ENCODE measurements at regions not wholly inside any gene's neighbourhood (a gene's known extent, or its start where the extent isn't known, plus 50 kb on each side); places are given as distances from the start of the nearest gene placed in this dataset.

GRCh38 chr2:150676747-150677383 is 189.4 kb upstream of the RND3 start:
- ATAC-seq, result no peak
- no peak for TF ChIP-seq ESRRG (CRISPR knock-in tag; IDR thresholded peaks at IDR 0.05)
- no peak for TF ChIP-seq GLIS3 (CRISPR knock-in tag; IDR thresholded peaks at IDR 0.05)
- no peak for TF ChIP-seq PPARA (CRISPR knock-in tag; IDR thresholded peaks at IDR 0.05; ENCODE audit: borderline replicate concordance)
- TF ChIP-seq ARNTL (CRISPR knock-in tag; IDR thresholded peaks at IDR 0.05; ENCODE audit: borderline replicate concordance, low read depth), result no peak
- TF ChIP-seq, protein P1, sequence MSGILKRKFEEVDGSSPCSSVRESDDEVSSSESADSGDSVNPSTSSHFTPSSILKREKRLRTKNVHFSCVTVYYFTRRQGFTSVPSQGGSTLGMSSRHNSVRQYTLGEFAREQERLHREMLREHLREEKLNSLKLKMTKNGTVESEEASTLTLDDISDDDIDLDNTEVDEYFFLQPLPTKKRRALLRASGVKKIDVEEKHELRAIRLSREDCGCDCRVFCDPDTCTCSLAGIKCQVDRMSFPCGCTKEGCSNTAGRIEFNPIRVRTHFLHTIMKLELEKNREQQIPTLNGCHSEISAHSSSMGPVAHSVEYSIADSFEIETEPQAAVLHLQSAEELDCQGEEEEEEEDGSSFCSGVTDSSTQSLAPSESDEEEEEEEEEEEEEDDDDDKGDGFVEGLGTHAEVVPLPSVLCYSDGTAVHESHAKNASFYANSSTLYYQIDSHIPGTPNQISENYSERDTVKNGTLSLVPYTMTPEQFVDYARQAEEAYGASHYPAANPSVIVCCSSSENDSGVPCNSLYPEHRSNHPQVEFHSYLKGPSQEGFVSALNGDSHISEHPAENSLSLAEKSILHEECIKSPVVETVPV (CRISPR knock-in tag; IDR thresholded peaks at IDR 0.05), result no peak
- no peak for TF ChIP-seq TCF4 (CRISPR knock-in tag; IDR thresholded peaks at IDR 0.05; ENCODE audit: borderline replicate concordance)
- TF ChIP-seq SNAI2 (CRISPR knock-in tag; IDR thresholded peaks at IDR 0.05), result no peak
- TF ChIP-seq, protein P2, sequence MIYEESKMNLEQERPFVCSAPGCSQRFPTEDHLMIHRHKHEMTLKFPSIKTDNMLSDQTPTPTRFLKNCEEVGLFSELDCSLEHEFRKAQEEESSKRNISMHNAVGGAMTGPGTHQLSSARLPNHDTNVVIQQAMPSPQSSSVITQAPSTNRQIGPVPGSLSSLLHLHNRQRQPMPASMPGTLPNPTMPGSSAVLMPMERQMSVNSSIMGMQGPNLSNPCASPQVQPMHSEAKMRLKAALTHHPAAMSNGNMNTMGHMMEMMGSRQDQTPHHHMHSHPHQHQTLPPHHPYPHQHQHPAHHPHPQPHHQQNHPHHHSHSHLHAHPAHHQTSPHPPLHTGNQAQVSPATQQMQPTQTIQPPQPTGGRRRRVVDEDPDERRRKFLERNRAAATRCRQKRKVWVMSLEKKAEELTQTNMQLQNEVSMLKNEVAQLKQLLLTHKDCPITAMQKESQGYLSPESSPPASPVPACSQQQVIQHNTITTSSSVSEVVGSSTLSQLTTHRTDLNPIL (CRISPR knock-in tag; IDR thresholded peaks at IDR 0.05; ENCODE audit: low read depth), result no peak
- TF ChIP-seq BACH2 (CRISPR knock-in tag; IDR thresholded peaks at IDR 0.05; ENCODE audit: borderline replicate concordance), result no peak
- TF ChIP-seq ISL1 (CRISPR knock-in tag; IDR thresholded peaks at IDR 0.05), result no peak
- TF ChIP-seq TOX (CRISPR knock-in tag; IDR thresholded peaks at IDR 0.05; ENCODE audit: borderline replicate concordance), result no peak
- TF ChIP-seq ZNF8 (CRISPR knock-in tag; IDR thresholded peaks at IDR 0.05), result no peak
- TF ChIP-seq ZFP3 (CRISPR knock-in tag; IDR thresholded peaks at IDR 0.05), result no peak
- no peak for TF ChIP-seq ZNF565 (CRISPR knock-in tag; conservative IDR thresholded peaks at IDR 0.05; ENCODE audit: low read depth)
- no peak for TF ChIP-seq CSDC2 (CRISPR knock-in tag; IDR thresholded peaks at IDR 0.05)
- no peak for TF ChIP-seq OSR1 (CRISPR knock-in tag; IDR thresholded peaks at IDR 0.05)
- TF ChIP-seq RARB (CRISPR knock-in tag; IDR thresholded peaks at IDR 0.05), result no peak
- no peak for TF ChIP-seq TSHZ2 (CRISPR knock-in tag; IDR thresholded peaks at IDR 0.05)

GRCh38 chr2:150675807-150676206 is 188.3 kb upstream of the RND3 start:
- TF ChIP-seq ZFP3 (CRISPR knock-in tag; IDR thresholded peaks at IDR 0.05) (no peak), ISL1 (CRISPR knock-in tag; IDR thresholded peaks at IDR 0.05) (peak; percentile 52; the same call in 1 of the 2 replicates)
- no peak for ATAC-seq

GRCh38 chr2:150674283-150674682 is 186.8 kb upstream of the RND3 start:
- TF ChIP-seq CSDC2 (CRISPR knock-in tag; IDR thresholded peaks at IDR 0.05) (no peak), OSR1 (CRISPR knock-in tag; IDR thresholded peaks at IDR 0.05) (no peak), GLIS3 (CRISPR knock-in tag; IDR thresholded peaks at IDR 0.05) (no peak), TCF4 (CRISPR knock-in tag; IDR thresholded peaks at IDR 0.05; ENCODE audit: borderline replicate concordance) (no peak), ESRRG (CRISPR knock-in tag; IDR thresholded peaks at IDR 0.05) (no peak), TSHZ2 (CRISPR knock-in tag; IDR thresholded peaks at IDR 0.05) (no peak), POU6F1 (CRISPR knock-in tag; IDR thresholded peaks at IDR 0.05; ENCODE audit: borderline replicate concordance, low read depth) (no peak), TOX (CRISPR knock-in tag; IDR thresholded peaks at IDR 0.05; ENCODE audit: borderline replicate concordance) (no peak), ARNTL (CRISPR knock-in tag; IDR thresholded peaks at IDR 0.05; ENCODE audit: borderline replicate concordance, low read depth) (no peak), ZNF70 (CRISPR knock-in tag; IDR thresholded peaks at IDR 0.05) (no peak), ZC3H10 (CRISPR knock-in tag; IDR thresholded peaks at IDR 0.05) (no peak), ZNF8 (CRISPR knock-in tag; IDR thresholded peaks at IDR 0.05) (no peak), PATZ1 (CRISPR knock-in tag; IDR thresholded peaks at IDR 0.05; ENCODE audit: borderline replicate concordance) (no peak), ISL1 (CRISPR knock-in tag; IDR thresholded peaks at IDR 0.05) (no peak)
- TF ChIP-seq, protein P2 (CRISPR knock-in tag; IDR thresholded peaks at IDR 0.05; ENCODE audit: low read depth), result no peak
- peak; percentile 62 for ATAC-seq
